Mesendoderm (in vitro differentiated cells): ENCODE measurements at regions not wholly inside any gene's neighbourhood (a gene's known extent, or its start where the extent isn't known, plus 50 kb on each side); places are given as distances from the start of the nearest gene placed in this dataset. TPM values are rescaled to one million over a fixed set of nuclear protein-coding genes. Genes with fewer than 3 reads are reported as not detected.
"Not testable (repeated sequence)": the region's sequence is repeated elsewhere in the genome, so short reads cannot be mapped to it uniquely, and the experiment has no call there.

Experiments used
- DNase-seq: peaks from one replicate; pipeline ENCODE4 v3.0.0; 2013
- H2AK5ac ChIP-seq: 2 replicates; pipeline ENCODE4 v1.6.1; 2013; ENCODE audit warnings: low read length, inconsistent platforms
- H2BK120ac ChIP-seq: 2 replicates; pipeline ENCODE4 v1.6.1; 2013; ENCODE audit warnings: low read depth, mild to moderate bottlenecking, low read length, moderate library complexity, mixed read lengths
- H2BK15ac ChIP-seq: replicated peaks from 2 replicates; pipeline ENCODE4 v1.6.1; 2013; ENCODE audit warnings: low read depth, mild to moderate bottlenecking, moderate library complexity
- H2BK5ac ChIP-seq: 2 replicates; pipeline ENCODE4 v1.6.1; 2013; ENCODE audit warnings: low read length, inconsistent platforms
- H3K18ac ChIP-seq: 2 replicates; pipeline ENCODE4 v1.6.1; 2013; ENCODE audit warnings: mild to moderate bottlenecking, low read length, mixed read lengths
- H3K23ac ChIP-seq: one replicate; pipeline ENCODE4 v1.6.1; 2013; ENCODE audit warnings: low read length
- H3K27ac ChIP-seq: 2 replicates; pipeline ENCODE4 v1.5.1; 2013; ENCODE audit warnings: low read depth, mild to moderate bottlenecking, inconsistent platforms, low read length, moderate library complexity
- H3K27me3 ChIP-seq: 2 replicates; pipeline ENCODE4 v1.6.1; 2013; ENCODE audit warnings: low read length, control low read depth, mild to moderate bottlenecking, inconsistent platforms; ENCODE audit not compliant: insufficient read depth, poor library complexity
- H3K36me3 ChIP-seq: 2 replicates; pipeline ENCODE4 v1.6.1; 2013; ENCODE audit warnings: low read length, inconsistent platforms; ENCODE audit not compliant: control insufficient read depth, insufficient read depth
- H3K4ac ChIP-seq: one replicate; pipeline ENCODE4 v1.6.1; 2013; ENCODE audit warnings: low read depth, mild to moderate bottlenecking, low read length, moderate library complexity
- H3K4me1 ChIP-seq: 2 replicates; pipeline ENCODE4 v1.6.1; 2013; ENCODE audit warnings: low read depth, low read length, inconsistent platforms; ENCODE audit not compliant: control insufficient read depth
- H3K4me2 ChIP-seq: 2 replicates; pipeline ENCODE4 v1.6.1; 2013; ENCODE audit warnings: low read length
- H3K4me3 ChIP-seq: 2 replicates; pipeline ENCODE4 v1.5.1; 2013; ENCODE audit warnings: mild to moderate bottlenecking, low read length
- H3K56ac ChIP-seq: one replicate; pipeline ENCODE4 v1.6.1; 2013; ENCODE audit warnings: low read length
- H3K79me1 ChIP-seq: 2 replicates; pipeline ENCODE4 v1.6.1; 2013; ENCODE audit warnings: low read length, inconsistent platforms
- H3K79me2 ChIP-seq: 2 replicates; pipeline ENCODE4 v1.6.1; 2013; ENCODE audit warnings: mild to moderate bottlenecking, low read length; ENCODE audit not compliant: control insufficient read depth, insufficient read depth
- H3K9ac ChIP-seq: 2 replicates; pipeline ENCODE4 v1.6.1; 2013; ENCODE audit warnings: low read length, inconsistent platforms
- H4K5ac ChIP-seq: one replicate; pipeline ENCODE4 v1.6.1; 2013; ENCODE audit warnings: low read length
- H4K8ac ChIP-seq: one replicate; pipeline ENCODE4 v1.6.1; 2013; ENCODE audit warnings: low read depth, mild to moderate bottlenecking, control low read depth, low read length, moderate library complexity
- WGBS: extraction: QIAGEN DNeasy Blood & Tissue Kit; methylation state at CpG from one replicate; pipeline ENCODE4 v1.1.7; 2013; ENCODE audit warnings: low lambda C conversion rate, missing lambda C conversion rate; ENCODE audit not compliant: insufficient coverage; ENCODE audit errors: extremely low coverage; 5-methylcytosine and 5-hydroxymethylcytosine counted together
- small RNA-seq: library from polyadenylated mRNA; stranded (forward); fragments of <200 nt; extraction: miRNeasy Mini kit (QIAGEN cat#:217004); gene quantifications from one replicate; pipeline ENCODE3, GENCODE V24; 2013; ENCODE audit not compliant: insufficient read depth

GRCh38 chr9:138221446-138222054 is 344.0 kb downstream of the CACNA1B start:
- H4K5ac ChIP-seq, H3K79me1 ChIP-seq, H2BK120ac ChIP-seq, H3K4me1 ChIP-seq, H4K8ac ChIP-seq, H3K4ac ChIP-seq, H3K9ac ChIP-seq, H3K4me3 ChIP-seq, H2AK5ac ChIP-seq, H3K4me2 ChIP-seq, H3K27ac ChIP-seq, DNase-seq, H3K79me2 ChIP-seq, H3K56ac ChIP-seq, H3K27me3 ChIP-seq, H2BK15ac ChIP-seq, H3K36me3 ChIP-seq, H3K23ac ChIP-seq, H2BK5ac ChIP-seq, H3K18ac ChIP-seq: not testable (repeated sequence)
- WGBS: no CpG with 5 or more reads among the region's 18 CpGs

GRCh38 chr9:138237099-138237498 is 359.5 kb downstream of the CACNA1B start:
- H2AK5ac ChIP-seq, H4K5ac ChIP-seq, H4K8ac ChIP-seq, H3K18ac ChIP-seq, H3K4ac ChIP-seq, H3K36me3 ChIP-seq, H3K4me1 ChIP-seq, H2BK5ac ChIP-seq, H2BK15ac ChIP-seq, H2BK120ac ChIP-seq, H3K79me2 ChIP-seq, DNase-seq, H3K9ac ChIP-seq, H3K27me3 ChIP-seq, H3K56ac ChIP-seq, H3K4me2 ChIP-seq, H3K23ac ChIP-seq, H3K27ac ChIP-seq, H3K4me3 ChIP-seq, H3K79me1 ChIP-seq: not testable (repeated sequence)
- no CpG with 5 or more reads among the region's 2 CpGs for WGBS

- not testable (repeated sequence) for H3K56ac ChIP-seq, H3K4ac ChIP-seq, H3K9ac ChIP-seq, H3K23ac ChIP-seq, H2AK5ac ChIP-seq, H3K4me2 ChIP-seq, H3K36me3 ChIP-seq, H3K27me3 ChIP-seq, H4K8ac ChIP-seq, H3K18ac ChIP-seq, H2BK15ac ChIP-seq, H3K4me1 ChIP-seq, H2BK5ac ChIP-seq, H3K27ac ChIP-seq, H3K79me2 ChIP-seq, H3K79me1 ChIP-seq, H2BK120ac ChIP-seq, H4K5ac ChIP-seq, DNase-seq, H3K4me3 ChIP-seq
- WGBS: no CpG with 5 or more reads among the region's 11 CpGs
Measured at GRCh38 chr9:138282903-138283302, 405.3 kb downstream of the CACNA1B start.

Small RNA genes lying in the stretch of these regions (small RNA-seq; reads per million reads assigned to genes)
- gene RNU6-785P: not detected
